Chondrocyte (in vitro differentiated cells): ENCODE measurements at regions not wholly inside any gene's neighbourhood (a gene's known extent, or its start where the extent isn't known, plus 50 kb on each side); places are given as distances from the start of the nearest gene placed in this dataset.

Source experiments
- DNase-seq: peaks from one replicate; pipeline ENCODE4 v3.0.0; 2021; ENCODE audit warnings: mixed read lengths, low spot score
- H3K27ac Mint-ChIP-seq: one replicate; pipeline ENCODE4 v1.8.0; 2021; ENCODE audit warnings: mild to moderate bottlenecking, moderate library complexity, mixed read lengths; ENCODE audit not compliant: unreplicated experiment
- H3K27me3 Mint-ChIP-seq: 2 replicates; pipeline ENCODE4 v1.8.0; 2021; ENCODE audit warnings: low read depth, mixed read lengths
- H3K36me3 Mint-ChIP-seq: 2 replicates; pipeline ENCODE4 v1.8.0; 2021; ENCODE audit warnings: low read depth, mixed read lengths
- H3K4me1 Mint-ChIP-seq: 2 replicates; pipeline ENCODE4 v1.8.0; 2021; ENCODE audit warnings: low read depth, mild to moderate bottlenecking, mixed read lengths
- H3K4me3 Mint-ChIP-seq: one replicate; pipeline ENCODE4 v1.8.0; 2021; ENCODE audit warnings: mild to moderate bottlenecking, moderate library complexity, mixed read lengths; ENCODE audit not compliant: unreplicated experiment
- H3K9me3 Mint-ChIP-seq: 2 replicates; pipeline ENCODE4 v1.8.0; 2021; ENCODE audit warnings: low read depth, mixed read lengths
- TF ChIP-seq, protein P1 (sequence below): fragments of 200-600 bp; sonication (generic); IDR thresholded peaks from 2 replicates; pipeline ENCODE4 v1.5.0; 2021; ENCODE audit warnings: antibody characterized with exemption, mild to moderate bottlenecking, moderate library complexity

DNA sequence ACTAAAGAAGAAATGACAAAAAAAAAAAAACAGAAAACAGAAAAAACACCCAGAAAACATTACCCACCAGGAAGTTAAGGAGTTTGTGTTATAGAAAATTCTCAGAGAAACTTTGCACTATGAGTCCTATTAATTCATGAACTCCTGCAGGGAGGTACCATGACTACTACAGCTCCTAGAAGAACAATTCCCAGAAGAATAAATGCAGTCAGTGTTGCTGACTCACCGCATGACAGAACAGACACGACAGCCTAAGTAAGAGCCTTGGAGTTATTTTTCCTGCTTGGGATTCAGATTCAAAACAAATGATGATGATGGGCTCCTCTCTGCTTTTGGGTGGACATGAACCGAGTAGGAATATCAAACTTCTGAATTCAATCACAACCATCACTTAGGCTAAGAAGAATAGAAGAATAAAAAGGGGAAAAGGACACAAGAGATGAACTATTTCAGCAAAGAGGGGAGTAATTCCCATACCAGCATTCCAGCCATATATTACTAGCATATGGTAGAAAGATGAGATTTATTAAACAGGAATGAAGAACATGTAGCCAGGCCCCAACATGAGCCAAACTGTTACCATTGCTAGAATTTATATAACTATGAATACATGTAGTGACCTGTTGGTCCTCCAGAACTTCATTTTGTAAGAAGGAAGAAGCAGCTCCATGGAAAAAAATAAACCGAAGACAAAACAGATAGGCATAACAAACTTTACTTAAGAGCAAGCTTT, 209.6 kb upstream of the PDE4D start:
- Mint-ChIP-seq H3K9me3 (peaks cover 12% of the 10 kb centered on the region), H3K36me3 (no peaks in the 10 kb centered on the region), H3K4me1 (peaks cover 22% of the 10 kb centered on the region), H3K4me3 (no peak overlapping the region), H3K27me3 (no peaks in the 10 kb centered on the region), H3K27ac (peak overlapping the region; percentile 92)
- TF ChIP-seq, protein P1, sequence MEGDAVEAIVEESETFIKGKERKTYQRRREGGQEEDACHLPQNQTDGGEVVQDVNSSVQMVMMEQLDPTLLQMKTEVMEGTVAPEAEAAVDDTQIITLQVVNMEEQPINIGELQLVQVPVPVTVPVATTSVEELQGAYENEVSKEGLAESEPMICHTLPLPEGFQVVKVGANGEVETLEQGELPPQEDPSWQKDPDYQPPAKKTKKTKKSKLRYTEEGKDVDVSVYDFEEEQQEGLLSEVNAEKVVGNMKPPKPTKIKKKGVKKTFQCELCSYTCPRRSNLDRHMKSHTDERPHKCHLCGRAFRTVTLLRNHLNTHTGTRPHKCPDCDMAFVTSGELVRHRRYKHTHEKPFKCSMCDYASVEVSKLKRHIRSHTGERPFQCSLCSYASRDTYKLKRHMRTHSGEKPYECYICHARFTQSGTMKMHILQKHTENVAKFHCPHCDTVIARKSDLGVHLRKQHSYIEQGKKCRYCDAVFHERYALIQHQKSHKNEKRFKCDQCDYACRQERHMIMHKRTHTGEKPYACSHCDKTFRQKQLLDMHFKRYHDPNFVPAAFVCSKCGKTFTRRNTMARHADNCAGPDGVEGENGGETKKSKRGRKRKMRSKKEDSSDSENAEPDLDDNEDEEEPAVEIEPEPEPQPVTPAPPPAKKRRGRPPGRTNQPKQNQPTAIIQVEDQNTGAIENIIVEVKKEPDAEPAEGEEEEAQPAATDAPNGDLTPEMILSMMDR = no peak
- DNase-seq = no peak

- Mint-ChIP-seq H3K9me3 (peaks cover 10% of the 10 kb centered on the region), H3K4me3 (no peak overlapping the region), H3K27me3 (peaks cover 2% of the 10 kb centered on the region), H3K4me1 (peaks cover 22% of the 10 kb centered on the region), H3K36me3 (no peaks in the 10 kb centered on the region), H3K27ac (no peak overlapping the region)
- TF ChIP-seq, protein P1 = no peak
- DNase-seq = no peak
Observed at GRCh38 chr5:60101573-60101972, 208.0 kb upstream of the PDE4D start.

- H3K4me1 Mint-ChIP-seq = peaks cover 9% of the 10 kb centered on the region
- peaks cover 10% of the 10 kb centered on the region for H3K9me3 Mint-ChIP-seq
- no peak overlapping the region for H3K27ac Mint-ChIP-seq
- peaks cover 2% of the 10 kb centered on the region for H3K36me3 Mint-ChIP-seq
- DNase-seq = no peak
- H3K27me3 Mint-ChIP-seq = peaks cover under 1% of the 10 kb centered on the region
- TF ChIP-seq, protein P1 = no peak
- H3K4me3 Mint-ChIP-seq = no peak overlapping the region
Observed at GRCh38 chr5:60092671-60093422, 199.3 kb upstream of the PDE4D start.

DNA sequence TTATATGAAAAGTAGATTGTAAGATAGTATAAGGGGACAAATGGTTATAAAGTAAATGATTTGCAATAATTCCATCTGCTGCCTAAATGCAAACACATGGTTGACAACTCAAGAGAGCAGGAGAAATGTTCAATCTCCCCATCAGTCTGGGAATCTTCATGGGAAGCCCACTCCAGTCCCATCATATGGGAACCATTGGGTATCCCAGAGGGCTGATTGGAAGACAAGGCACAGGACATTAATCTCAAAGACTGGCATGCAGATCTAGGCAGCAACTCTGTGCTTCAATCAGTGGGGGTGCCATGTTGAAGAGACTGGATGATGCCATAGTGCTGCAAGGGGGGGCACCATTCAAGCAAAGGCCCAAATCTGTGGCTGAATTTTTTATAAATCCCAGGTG, 193.1 kb upstream of the PDE4D start:
- TF ChIP-seq, protein P1 = no peak
- Mint-ChIP-seq H3K27me3 (no peaks in the 10 kb centered on the region), H3K9me3 (peaks cover 24% of the 10 kb centered on the region), H3K36me3 (peaks cover 6% of the 10 kb centered on the region), H3K4me3 (no peak overlapping the region), H3K27ac (no peak overlapping the region), H3K4me1 (no peaks in the 10 kb centered on the region)
- no peak for DNase-seq

GRCh38 chr5:60084226-60084625, 190.7 kb upstream of the PDE4D start:
- H3K4me1 Mint-ChIP-seq = no peaks in the 10 kb centered on the region
- no peak overlapping the region for H3K27ac Mint-ChIP-seq
- peaks cover 44% of the 10 kb centered on the region for H3K9me3 Mint-ChIP-seq
- H3K36me3 Mint-ChIP-seq = peaks cover 11% of the 10 kb centered on the region
- H3K27me3 Mint-ChIP-seq = no peaks in the 10 kb centered on the region
- TF ChIP-seq, protein P1 = no peak
- no peak overlapping the region for H3K4me3 Mint-ChIP-seq
- no peak for DNase-seq
